CD4-positive, alpha-beta T cell treated with Interleukin-10 for 1 hour (primary cell): ENCODE measurements at regions not wholly inside any gene's neighbourhood (a gene's known extent, or its start where the extent isn't known, plus 50 kb on each side); places are given as distances from the start of the nearest gene placed in this dataset.

ENCODE experiments used
- DNase-seq: peaks from one replicate; pipeline ENCODE4 v3.0.0-alpha.2; 2020

DNA sequence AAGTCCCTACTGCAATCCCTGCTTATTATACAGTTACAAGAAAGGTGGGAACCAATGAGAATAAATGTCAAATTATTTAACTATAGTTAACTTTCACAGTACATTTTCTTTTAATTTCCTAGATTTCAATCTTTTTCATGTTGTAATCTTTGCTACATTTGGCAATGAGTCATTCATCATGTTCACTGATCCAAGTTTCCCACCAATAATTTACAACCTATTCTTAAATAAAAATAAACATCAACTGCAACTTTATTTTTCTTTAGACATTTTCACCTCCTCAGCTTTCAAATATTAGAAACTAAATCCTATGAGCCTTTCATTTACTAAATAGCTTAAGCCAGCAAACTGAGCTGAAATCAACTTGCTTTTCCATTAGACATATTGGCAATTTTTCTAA, 541.3 kb upstream of the BTBD3 start:
- DNase-seq: no peak

DNA sequence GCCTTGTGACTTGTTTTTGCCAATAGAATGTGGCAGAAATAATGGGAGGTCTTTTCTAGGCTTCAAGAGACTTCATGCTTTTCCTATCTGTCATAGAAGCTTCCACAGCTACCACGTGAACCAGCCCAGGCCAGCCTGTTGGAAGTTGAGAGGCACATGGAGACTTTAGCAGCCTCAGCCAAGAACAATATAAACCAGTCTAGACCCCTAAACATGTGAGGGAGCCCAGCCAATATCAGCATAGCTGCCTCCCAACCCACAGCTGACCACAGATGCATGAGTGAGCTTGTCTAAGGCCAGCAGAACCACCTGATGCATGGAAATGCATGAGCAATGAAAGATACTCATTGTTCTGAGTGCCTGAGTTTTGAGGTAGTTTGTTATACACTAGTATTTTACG, 540.7 kb upstream of the BTBD3 start:
- no peak for DNase-seq

- no peak for DNase-seq
These were observed 539.9 kb upstream of the BTBD3 start for GRCh38 chr20:11377761-11378160.

- no peak for DNase-seq
These were observed 539.4 kb upstream of the BTBD3 start for GRCh38 chr20:11378252-11378651.

DNA sequence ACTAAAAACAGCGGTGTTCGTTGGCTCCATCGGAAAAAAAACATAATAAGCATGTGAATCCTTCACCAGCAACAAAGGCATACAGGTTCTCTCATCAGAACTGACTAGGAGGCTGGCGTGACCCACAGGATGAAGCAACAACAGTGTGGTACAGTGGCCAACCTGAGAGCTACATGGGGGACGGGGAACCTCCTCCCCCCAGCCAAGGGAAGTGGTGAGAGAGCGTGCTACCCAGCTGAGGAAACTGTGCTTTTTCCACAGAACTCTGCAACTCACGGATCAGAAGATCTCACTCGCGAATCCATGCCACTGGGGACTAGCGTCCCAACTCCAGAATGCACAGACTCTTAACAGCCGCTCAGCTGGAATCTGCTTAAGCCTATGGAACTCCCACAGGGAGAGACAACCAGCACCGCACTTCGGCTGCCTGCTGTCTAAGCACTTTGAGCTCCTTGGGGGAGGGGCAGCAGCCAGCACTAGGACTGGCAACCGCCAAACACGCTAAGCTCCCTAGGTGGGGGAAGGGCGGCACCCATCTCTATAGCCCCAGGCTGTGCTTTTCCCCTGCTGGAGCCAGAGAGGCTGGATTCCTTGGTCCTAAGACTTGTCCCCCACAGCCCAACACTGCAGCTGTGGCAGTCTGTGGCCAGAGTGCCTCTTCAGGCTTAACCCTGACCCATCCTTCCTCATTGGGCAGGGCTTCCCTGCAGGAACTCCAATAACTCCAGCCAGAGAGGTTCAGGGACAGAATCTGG, 538.3 kb upstream of the BTBD3 start:
- DNase-seq: no peak

GRCh38 chr20:11380283-11380682, 537.4 kb upstream of the BTBD3 start:
- no peak for DNase-seq

GRCh38 chr20:11387189-11387754, 530.4 kb upstream of the BTBD3 start:
- no peak for DNase-seq

DNA sequence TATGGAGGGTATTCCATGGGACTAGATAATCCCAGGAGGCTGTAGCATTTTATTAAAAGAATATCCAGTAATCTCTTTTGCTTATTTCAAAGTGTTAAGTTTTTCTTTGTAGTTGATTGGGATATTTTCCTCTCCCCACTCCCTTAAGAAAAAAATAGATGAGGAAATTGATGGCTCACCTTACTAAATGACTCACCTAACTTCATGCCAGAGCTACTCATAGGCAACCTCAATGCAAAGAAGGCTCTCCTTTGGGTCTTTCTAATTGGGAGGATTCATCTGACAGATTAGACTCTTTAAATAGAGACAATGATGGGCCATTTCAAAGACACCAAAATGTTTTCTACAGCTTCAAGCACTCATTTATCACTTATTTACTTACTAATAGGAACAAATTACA, 528.5 kb upstream of the BTBD3 start:
- DNase-seq: no peak

DNA sequence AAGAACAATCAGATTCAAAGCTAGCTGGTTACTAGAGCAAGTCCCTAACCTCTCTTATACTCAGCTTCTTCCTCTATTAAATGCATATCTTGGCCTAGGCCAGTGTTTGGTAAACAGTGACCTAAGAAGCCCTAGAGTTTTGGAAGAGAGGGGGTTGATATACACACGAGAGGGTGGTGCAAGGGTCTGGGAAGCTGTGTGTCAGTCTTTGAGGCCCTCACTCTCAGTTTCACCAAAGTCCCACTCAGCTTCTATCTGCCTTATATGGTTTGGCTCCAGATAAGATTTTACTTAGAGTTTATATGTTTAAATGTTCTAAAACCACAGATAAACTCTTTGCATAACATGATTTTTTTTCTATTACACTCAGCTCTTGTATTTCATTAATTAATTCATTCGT, 526.1 kb upstream of the BTBD3 start:
- no peak for DNase-seq

DNA sequence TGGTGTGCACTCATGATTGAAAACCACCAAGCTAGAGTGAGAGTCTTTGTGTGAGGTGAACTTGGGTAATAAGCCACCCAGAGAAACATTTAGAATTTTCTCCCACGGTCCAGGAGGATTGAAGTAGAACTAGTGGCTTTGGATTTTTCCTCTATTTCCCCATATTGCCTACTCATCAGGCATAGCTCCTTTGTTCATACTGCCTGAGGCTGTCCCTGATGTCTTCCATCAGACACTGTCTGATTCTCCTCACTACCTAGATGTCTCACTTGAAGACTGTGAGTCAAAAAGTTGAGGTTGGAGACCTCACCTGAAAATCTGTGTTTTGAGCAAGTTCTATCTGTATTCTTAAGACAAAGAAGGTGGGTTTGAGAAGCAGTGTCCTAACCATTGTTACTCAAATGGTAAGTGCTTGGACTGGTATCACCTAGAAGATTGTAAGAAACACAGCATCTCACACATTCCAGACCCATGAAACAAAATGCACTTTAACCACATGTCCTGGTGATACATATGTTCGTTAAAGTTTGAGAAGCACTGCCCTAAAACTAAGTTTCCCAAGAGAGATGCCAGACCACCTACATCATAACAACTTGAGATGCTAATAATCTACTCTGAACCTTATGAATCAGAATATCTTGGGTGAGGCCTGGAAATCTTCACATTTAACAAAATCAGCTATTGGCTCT, 523.4 kb upstream of the BTBD3 start:
- DNase-seq: no peak

DNA sequence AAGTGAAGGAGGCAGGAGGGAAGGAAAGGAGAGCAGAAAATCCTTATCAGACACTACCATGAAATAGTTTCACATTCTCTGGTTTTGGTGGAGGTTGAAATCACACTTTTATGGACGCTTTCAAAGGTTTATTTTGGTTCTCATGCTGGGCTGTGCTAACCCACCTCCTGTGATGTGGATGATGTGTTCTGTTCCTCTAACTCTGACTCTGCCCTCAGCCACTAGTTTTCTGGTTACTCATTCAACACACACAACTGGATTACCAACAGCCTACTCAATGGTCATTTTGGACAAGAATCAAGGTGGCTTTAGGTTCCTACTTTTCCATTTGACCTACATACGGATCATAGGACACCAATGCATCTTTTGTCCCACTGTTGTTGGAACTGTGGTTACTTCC, 522.1 kb upstream of the BTBD3 start:
- DNase-seq: no peak

DNA sequence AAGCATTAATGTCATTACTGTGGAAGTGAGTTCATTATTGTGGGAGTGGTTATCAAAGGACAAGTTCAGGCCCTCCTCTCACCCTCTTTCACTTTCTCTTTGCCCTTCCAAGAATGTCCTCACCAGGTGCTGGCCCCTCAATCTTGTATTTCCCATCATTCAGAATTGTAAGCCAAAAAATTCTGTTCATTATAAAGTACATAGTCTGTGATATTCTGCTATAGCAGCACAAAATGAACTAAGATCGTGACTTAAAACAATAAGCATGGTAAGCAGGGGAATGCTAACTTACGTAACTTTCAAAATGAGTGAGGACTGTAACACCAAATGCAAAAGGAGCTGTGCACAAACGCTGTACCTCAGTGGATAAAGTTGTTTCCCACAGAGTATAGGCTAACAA, 515.7 kb upstream of the BTBD3 start:
- no peak for DNase-seq

DNA sequence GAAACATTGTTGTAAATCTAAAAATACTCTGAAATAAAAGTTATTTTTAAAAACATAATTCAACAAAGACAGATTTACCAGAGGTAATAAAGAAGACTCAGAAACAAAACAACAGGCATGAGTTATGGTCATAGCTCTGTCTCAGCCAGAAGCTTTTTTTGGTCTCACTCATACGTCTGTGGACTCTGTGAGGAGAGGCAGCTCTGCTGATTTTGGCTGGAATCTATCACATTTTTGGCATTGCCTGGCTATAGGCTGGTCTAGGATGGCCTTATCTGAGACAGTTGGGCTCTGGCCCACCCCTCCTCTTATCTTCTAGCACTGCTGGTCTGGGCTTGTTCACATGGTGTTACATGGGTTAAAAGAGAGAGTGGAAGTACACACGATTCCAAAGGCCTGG, 514.0 kb upstream of the BTBD3 start:
- DNase-seq: no peak

- no peak for DNase-seq
These were observed 510.8 kb upstream of the BTBD3 start for GRCh38 chr20:11406877-11407276.

DNA sequence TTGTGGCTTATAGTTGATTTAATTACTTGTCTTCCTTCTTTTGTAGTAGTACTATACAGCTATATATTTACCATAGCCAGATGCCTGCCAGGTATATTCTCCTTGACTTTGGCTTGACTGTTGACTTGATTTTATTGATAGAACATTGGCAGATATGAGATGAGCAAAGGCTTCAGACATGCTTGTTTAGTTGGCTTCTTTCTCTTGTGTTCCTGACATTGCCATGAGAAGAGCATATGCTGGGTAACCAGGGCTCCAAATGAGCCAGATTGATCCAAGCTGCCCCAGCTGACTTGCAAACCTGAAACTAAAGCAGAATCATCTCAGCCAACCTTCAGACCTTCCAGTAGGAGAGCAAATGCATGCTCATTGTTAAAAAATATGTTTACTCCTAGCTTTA, 508.1 kb upstream of the BTBD3 start:
- no peak for DNase-seq

- DNase-seq: no peak
These were observed 505.9 kb upstream of the BTBD3 start for GRCh38 chr20:11411765-11412164.

DNA sequence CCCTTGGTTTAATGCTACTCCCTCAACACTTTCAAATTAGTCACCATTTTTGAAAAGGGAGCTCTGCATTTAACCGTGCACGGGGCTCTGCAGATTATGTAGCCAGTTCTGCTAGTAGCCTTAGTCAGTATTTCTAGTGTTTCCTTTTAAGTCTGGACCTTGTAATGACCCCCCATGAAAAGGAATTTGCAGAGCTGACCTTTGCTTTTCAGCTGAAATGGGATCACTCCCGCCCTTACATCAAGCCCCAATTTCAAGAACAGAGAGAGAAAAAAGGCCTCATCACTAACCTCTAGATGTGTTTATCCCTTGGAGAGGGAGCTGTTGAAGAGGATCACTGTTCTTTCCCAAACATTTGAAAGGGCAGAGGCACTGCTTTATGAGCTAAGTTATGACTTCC, 490.7 kb upstream of the BTBD3 start:
- DNase-seq: no peak

- no peak for DNase-seq
These were observed 488.5 kb upstream of the BTBD3 start for GRCh38 chr20:11429168-11429567.

DNA sequence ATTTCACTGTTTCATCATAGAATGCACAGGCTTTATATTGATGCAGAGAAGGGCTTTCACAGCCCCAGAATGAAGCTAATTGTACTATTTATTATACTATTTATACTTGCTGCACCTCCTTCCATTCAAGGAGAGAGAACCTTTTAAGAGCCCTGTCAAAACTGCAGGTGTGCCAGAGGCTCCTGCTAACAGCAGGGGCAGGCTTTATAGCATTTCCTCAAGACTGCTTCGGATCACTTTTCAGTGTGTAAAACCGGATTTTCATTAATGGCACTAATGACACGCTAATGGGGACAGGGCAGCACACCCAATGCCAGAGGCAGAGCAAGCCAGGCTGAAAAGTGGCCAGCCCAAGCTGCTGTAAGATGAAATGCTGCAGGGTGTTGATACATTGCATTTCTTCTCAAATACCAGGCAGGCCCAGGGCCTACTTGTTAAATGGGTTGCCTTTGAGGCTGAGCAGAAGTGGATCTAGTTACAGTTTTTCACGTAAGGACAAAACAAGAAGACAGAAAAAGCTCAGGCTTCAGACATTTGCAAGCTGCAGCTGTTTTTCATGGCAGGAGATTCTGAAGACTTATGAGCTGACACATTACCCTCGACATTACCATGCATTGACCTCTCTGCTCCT, 487.7 kb upstream of the BTBD3 start:
- no peak for DNase-seq

- DNase-seq: no peak
These were observed 487.0 kb upstream of the BTBD3 start for GRCh38 chr20:11430652-11431051.

GRCh38 chr20:11431621-11432020, 486.1 kb upstream of the BTBD3 start:
- no peak for DNase-seq

DNA sequence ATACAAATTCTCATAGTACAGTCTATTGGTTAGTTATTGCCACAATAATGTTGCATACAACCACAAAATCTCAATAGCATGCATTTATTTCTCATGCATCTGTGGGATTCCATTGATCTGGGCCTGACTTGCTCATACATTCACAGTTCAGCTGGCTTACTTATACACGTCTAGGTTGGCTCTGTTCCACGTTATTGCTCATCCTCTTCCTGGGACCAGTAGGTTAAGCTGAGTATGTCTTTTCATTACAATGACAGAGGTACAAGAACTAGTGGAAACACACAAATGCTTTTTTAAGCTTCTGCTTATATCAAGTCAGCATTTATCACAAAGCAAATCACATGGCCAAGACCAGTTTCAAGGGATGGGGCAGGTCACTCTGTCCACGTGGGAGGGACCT, 485.3 kb upstream of the BTBD3 start:
- DNase-seq: no peak

- DNase-seq: no peak
These were observed 481.4 kb upstream of the BTBD3 start for GRCh38 chr20:11436113-11436905.
